GM12874 (cell line): ENCODE measurements at regions not wholly inside any gene's neighbourhood (a gene's known extent, or its start where the extent isn't known, plus 50 kb on each side); places are given as distances from the start of the nearest gene placed in this dataset.

ENCODE experiments used
- CTCF ChIP-seq: IDR thresholded peaks from 2 replicates; pipeline ENCODE4 v1.5.1; 2011; ENCODE audit warnings: low read depth, mild to moderate bottlenecking, control low read depth, low read length, moderate library complexity; ENCODE audit not compliant: insufficient read depth

- TF ChIP-seq CTCF: no peak
These were observed 633.0 kb upstream of the MKI67 start for GRCh38 chr10:128759174-128759573.

- no peak for TF ChIP-seq CTCF
These were observed 637.4 kb upstream of the MKI67 start for GRCh38 chr10:128763588-128763987.

- no peak for TF ChIP-seq CTCF
These were observed 638.0 kb upstream of the MKI67 start for GRCh38 chr10:128764190-128764589.

GRCh38 chr10:128766915-128767314 is 640.7 kb upstream of the MKI67 start:
- no peak for TF ChIP-seq CTCF

GRCh38 chr10:128774979-128775378 is 648.8 kb upstream of the MKI67 start:
- TF ChIP-seq CTCF: no peak

- no peak for TF ChIP-seq CTCF
These were observed 649.5 kb upstream of the MKI67 start for GRCh38 chr10:128775743-128776142.

GRCh38 chr10:128776673-128777252 is 650.5 kb upstream of the MKI67 start:
- no peak for TF ChIP-seq CTCF

GRCh38 chr10:128777342-128777741 is 651.1 kb upstream of the MKI67 start:
- no peak for TF ChIP-seq CTCF
